Muscle of arm (tissue), 1 donor: ENCODE measurements at regions not wholly inside any gene's neighbourhood (a gene's known extent, or its start where the extent isn't known, plus 50 kb on each side); places are given as distances from the start of the nearest gene placed in this dataset.

Source experiments
- DNase-seq: peaks from one replicate; pipeline ENCODE4 v3.0.0-alpha.2; 2013

DNA sequence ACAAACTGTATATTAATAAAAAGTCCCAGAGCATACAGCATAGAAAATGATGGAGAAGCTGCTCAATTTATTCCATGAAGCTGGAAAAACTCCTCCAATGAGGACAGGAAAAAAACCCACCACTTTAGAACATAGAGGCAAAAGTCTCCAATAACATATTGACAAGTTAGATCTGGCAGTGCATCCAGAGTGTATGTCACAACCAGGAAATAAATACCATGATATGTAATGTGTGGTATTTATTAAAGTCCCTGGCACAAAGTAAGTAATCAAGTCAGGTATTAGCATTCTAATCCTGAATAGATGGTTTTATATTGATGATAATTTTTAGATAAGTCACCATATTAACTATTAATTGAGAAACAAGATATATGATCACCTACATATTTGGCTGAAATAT lies 427.3 kb upstream of the HS6ST1 start:
- no peak for DNase-seq

DNA sequence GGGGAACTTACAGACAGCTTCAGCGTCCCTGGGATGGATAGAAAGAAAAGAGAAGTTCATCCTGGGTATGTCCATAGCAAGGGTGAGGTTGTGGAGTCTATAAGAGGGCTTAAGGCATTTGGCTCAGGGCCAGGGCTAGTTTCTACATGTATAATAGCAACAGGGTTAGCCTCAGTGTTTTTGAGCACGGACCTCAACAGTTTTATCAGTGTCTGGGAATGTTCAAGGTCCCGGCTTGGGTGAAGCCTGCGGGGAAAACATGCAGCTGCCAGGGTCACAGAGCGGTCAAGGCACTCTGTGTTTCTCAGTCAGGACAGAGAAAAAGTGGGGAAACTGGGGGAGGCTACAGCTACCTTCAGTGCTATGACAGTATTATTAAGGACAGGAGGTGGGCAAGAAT lies 427.7 kb upstream of the HS6ST1 start:
- no peak for DNase-seq

DNA sequence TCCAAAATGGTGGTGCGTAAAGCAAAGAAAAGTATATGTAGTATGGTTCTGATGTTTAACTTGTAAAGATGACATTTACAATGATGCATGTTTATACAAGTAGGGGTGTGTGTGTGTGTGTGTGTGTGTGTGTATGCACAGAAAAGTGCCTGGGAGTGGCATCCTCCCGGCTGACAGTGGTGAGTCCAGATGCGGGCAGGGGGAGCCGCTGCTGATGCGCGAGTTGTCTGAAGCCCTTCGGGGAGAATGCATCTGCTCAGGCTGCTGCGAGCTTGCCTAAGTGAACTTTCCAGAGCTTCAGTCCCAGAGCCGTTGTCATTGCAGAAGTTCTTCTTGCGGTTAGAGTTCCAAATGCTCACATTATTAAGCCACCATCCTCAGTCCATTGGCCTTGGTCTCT lies 429.7 kb upstream of the HS6ST1 start:
- DNase-seq = no peak

DNA sequence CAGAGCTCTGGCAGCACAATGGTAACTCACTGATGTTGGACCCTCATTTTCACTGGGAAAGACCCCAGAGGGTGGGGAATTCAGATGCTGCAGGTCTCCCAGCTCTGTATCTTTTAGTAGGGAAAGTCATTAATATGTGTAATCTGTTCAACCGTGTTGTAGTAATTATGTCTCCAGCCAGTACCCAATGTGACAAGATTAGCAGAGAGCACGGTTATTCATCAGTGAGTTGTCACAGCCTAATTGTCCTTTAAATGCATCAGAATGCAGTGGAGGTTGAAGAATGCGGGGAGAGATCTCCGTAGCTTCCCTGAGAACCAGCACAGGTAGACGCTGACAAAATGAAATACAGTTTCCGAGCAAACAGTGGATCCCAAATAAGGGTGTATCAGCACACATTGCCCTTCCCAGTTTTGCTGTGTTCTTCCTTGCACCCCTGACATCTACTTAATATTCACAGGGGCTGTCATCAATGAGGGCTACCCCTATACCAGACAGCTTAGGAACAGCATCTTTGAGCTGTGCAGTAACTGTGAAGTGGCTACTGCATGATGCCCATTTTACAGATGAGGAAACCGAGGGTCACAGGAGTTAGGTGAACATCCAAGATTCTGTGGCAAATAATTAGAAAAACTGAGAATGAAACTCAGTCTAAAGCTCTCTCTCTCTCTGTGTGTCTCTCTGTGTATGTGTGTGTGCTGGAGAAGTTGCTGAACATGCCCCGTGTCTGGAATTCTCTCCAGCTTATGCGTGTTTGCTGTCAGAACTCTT lies 430.4 kb upstream of the HS6ST1 start:
- DNase-seq = no peak

DNA sequence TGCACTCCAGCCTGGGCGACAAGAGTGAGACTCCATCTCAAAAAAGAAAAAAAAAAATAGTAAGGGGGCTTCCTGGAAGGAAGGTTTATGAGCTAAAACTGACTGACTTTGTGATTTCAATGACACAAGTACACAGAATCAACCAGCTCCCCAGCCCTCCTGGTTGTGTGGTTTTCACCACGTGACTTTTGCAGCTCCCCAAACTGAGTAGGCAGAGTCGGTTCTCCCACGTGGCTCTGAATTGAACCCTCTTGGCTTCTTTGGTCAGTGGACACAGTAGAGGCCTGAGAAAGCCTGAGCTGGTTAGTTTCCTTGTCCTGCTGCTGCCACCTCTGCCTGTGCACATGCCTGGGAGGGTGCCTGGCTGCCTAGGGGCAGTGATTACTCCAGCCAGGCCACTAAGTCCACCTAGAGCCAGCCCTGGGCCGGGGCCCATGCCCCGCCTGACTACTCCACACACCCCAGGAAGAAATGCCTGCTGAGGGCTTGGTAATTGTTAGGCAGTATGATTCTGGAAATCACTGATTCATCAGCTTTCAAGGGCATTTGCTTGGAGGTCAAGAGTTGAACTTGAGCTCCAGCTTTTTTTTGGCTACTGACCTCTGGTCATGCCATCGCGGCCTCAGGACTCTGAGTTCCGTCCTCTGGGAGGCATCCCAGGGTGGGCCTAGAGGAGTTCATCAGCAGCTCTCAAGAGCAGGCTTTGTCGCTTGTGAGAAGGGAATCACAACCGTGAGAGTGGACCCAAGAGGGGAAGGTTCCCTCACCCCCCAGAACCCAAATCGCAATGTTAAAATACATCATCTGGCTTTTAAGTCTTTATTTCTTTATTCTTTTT lies 431.9 kb upstream of the HS6ST1 start:
- DNase-seq = no peak

DNA sequence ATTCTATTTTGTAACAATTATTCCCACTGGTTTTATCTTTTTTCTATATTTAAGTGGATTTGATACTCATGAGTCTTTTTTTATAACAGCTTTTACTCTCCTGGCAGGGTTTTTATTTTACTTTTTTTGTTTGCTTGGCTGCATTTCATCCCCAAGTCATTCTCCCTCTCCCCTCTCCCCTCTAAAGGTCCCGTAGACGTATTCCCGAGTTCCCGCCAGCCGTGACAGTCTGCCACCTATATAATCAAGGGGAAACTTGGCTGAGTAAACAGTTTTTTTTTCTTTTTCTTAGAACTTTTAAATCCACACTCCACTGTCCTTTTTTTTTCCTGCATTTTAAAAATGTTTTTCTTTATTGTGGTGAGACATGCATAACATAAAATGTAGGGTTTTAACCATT lies 433.1 kb upstream of the HS6ST1 start:
- DNase-seq = no peak

DNA sequence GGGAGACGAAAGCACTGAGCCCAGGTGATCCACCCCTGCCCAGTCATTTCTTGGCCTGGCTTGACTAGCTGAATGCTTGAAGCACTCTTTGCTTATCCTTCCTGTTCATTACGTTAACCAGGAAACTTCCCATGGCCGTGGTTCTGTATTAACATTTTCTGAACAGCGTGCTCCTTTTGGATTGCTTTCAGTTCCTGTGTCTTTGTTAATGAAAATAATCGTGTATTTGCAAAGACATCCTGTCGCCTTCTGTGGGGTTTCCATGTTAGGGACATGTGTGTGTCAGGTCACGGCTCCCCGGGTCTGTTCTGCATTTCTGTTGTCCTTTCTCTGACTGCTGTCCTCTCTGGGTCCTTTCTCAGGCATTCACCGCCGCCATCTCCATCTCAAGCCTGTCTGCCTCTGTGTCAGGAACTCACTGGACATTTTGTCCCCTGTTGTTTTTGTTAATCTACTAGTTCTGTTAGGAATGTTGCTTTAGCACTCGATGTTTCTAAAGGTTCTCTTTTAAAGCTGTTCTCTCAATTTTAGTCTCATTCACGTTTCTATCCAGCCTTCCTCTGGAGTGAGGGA lies 434.1 kb upstream of the HS6ST1 start:
- no peak for DNase-seq

DNA sequence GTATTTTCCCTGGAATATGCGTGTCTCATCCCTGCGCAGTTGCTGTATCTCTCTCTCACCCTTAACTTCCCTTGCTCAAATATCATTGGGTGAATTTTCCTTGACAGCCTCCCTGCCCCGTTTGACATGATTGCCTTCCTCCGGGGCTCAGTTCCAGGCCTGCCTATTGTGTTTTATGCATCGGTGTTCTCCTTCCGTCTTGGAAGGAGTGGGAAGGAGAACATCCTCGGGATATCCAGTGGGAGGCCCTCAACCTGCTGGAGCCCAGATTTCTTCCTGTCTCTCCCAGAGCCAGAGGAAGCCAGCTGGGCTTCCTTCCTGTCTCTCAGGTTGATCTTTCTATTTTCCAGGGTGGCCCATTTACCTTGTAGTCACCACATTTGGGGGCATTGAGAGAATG lies 434.7 kb upstream of the HS6ST1 start:
- DNase-seq = no peak

DNA sequence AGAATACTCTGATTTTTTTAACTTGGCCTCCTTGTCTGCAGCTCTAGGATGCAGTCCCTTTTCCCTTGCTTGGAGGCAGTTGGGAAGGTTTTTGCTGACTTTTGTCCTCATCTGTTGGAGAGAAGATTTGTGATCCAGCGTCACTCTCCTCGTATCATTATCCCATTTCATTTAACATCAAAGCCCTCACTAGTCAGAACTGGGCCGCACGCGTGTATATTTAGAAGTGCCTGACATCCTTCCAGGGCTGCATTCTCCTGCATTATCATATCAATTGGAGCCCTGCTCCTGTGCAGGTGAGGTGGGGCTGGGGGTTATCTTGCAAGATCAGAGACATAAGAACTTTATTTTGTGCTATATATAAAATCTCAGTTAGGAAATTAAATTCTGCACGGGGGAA lies 435.1 kb upstream of the HS6ST1 start:
- DNase-seq = no peak

DNA sequence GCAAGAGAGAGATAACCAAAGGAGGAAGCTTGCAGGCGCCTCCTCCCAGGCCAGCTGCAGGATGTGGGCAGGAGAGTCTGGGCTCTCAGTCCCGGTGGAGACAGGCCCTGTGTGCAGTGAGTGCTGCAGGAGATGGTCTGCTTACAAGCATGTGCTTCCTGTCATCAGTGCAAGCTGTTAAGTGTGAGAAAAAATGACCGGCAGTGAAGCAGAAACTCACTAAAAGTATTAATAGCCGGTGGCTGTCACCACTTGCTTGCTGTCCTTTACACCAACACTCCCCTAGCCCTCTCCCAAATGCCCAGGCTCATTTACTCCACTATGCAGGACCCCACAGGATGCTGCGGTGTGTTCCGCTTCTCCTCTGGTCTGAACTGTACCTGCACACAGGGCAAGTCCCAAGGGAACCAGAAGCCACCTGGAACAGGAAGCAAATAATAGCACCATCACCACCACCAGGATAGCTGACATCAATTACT lies 435.6 kb upstream of the HS6ST1 start:
- no peak for DNase-seq

DNA sequence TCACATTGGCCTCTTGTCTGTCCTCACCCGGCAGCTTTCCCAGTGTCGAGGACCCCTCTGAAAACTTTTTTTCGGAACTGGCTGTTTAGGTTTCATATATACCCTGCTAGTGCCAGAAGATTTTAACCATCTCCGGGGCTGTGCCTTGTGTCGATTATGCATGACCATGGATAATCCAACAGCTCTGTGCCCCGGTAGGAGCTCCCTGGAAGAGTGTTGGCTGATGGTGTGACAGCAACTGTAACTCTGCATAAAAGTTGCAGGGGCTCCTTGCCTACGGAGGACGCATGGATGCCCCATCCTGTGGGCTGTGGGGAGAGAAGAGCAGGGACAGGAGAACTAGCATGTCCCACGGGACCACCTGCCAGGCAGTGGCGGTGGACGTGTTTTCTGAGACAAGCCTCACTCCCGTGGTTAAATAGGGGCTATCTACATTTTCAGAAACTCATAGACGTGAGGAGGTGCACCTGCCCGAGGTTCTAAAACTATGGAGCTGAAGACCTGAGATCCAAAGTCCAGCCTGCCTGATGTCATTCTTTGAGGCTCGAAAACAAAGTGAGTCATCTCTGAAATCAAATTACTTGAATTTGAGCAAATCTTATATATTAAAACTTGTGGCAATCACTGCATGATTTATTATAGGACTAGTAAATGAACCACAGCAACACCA lies 437.2 kb upstream of the HS6ST1 start:
- DNase-seq = no peak

DNA sequence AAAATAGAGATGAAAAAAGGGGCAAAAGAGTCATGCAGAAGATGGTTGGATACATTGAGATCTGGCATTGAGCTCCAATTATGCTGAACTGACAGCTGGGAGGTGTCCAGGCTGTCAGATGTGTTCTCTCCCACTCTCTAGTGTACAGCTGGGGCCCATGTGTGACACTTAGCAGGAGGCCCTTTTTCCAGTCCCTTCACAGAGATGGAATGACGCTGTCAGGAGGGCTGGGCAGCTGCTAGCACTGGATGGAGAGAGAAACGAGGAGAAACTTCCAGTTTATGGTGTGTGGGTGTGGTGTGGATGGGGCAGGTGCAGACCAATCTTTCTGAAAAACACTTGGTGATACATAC lies 437.7 kb upstream of the HS6ST1 start:
- no peak for DNase-seq

DNA sequence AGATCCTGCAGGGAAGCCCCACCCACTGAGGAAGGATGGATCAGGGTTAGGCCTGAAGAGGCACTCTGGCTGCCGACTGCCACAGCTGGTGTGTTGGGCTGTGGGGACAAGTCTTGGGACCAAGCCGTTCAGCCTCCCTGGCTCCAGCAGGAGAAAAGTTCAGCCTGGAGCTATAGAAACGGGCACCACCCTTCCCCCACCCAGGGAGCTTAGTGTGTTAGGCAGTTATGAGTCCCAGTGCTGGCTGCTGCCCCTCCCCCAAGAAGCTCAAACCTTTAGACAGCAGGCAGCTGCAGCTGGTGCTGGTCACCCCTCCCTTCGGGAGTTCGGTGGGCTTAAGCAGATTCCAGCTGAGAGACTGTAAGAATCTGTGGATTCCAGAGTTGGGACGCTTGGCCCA lies 447.1 kb upstream of the HS6ST1 start:
- no peak for DNase-seq

DNA sequence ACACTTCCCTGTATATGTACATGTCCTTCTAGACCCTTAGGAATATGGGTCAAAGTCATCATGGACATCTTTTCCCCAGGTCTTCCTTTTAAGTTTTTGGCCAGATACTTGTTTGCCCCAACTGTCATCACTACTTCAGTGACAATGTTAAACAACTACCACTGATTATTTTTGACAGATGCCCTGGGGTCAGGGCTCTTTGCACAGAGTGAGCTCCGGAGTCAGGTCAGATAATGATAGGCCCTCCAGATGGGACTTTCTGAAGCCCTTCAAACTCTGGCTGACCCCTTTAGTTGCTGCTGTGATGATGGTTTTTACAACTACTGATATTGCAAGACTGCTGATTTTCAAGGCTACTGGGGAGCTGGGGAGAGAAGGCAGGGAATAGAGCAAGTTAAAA lies 449.4 kb upstream of the HS6ST1 start:
- DNase-seq = no peak

DNA sequence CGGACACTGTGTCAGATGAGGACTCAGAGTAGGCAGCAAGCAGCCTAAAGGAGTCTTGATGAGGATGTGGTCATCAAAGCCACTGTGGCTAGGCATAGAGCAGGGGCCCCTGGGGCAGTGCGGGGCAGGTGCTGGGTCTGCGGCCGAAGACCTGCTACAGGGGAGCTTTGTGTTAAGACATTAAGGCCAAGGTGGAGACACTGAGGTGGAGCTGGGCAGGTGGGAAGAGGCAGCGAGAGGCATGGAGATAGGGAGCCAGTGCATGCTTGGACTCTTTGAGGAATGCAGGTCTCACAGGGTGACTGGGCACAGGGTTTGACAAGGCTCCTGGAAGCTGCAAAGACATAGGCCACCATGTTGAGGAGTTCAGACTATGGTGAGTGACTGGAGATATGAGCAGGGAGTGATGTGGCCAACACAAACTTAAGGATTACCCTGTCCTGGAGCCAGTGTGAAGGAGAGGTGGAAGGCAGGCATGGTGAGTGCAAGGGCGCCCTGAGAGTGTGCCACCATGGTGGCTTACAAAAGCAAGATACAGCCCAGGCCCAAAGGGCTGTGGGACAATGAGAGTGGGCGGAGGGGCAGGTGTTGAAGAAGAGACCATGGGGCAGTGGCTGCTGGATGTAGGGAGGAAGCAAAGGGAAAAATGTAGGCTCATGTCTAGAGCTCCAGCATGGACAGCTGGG lies 450.9 kb upstream of the HS6ST1 start:
- no peak for DNase-seq

DNA sequence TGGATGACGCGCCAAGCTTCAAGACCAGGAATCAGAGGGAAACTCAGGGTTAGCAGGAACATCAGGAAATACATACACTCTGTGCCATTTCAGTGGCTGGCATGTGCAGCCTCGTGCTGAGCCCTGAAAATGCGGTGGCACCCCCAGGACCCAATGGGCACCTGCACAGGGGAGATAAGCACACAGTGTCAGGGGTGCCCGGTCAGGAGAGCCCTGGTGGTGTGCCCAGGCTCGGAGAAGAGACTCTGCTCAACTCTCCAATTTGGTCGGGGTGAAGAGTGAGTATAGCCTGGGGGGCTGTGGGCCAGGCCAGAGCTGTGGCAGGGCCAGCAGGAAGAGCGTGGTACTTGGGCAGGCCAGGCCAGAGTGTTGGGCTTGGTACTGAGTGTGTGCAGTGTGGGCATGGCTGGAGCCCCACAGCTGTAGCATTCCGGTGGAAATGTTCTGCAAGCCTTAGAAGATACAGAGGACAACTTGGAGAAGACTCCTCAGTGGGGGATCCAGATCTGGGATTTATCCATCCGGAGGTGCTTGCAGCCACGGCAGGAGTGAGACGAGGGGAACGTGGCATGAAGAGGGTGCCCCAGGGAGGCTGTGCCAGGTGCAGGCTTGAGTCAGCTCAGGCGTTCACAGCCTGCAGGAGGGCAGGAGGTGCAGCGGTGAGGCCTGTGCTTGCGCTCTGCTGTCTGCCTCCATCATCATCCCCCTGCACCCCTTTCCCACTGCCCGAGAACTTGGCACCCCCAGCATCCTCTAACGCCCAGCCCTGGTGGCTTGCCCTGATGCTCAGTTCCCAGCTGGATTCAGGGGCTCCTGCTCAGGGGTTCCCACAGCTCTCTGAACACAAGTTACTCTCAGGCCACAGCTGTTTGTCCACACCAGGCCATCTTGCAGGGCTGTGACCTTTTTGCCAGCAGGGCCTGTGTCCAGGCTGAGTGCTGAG lies 451.7 kb upstream of the HS6ST1 start:
- no peak for DNase-seq

DNA sequence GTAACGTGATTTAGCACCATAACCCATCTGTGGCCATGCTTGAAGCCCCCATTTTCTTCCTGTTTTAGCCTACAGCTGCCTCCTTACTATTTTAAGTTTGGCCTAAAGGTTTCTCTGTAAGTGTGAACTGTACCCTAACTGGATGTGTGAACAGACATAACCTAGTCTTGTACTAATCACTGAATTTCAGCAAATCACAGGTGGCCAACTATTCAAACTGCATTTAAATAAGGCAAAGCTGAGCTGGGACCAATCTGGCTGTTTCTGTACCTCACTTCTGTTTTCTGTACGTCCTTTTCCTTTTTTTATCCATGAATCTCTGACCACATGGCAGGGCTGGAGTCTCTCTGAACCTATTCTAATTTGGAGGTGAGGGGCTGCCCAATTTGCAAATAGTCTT lies 452.7 kb upstream of the HS6ST1 start:
- no peak for DNase-seq

DNA sequence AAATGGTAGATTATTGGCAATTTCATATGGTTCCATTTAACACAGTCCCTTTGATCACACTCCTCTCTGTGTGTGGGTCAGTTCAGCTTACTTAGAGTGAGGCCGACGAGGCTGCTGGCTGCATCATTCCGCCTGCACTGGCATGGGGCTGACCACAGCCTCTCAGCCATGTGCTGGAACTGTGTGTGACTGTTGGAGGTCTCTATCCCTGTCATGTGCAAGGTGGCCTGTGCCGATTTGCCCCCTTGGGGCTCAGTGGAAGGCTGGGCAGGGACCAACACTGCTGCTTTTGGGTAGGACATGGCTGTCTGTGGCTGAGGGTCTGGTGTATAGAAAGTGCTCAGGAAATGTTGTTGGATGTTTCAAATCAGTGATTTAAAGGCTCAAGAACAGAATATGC lies 454.0 kb upstream of the HS6ST1 start:
- no peak for DNase-seq

DNA sequence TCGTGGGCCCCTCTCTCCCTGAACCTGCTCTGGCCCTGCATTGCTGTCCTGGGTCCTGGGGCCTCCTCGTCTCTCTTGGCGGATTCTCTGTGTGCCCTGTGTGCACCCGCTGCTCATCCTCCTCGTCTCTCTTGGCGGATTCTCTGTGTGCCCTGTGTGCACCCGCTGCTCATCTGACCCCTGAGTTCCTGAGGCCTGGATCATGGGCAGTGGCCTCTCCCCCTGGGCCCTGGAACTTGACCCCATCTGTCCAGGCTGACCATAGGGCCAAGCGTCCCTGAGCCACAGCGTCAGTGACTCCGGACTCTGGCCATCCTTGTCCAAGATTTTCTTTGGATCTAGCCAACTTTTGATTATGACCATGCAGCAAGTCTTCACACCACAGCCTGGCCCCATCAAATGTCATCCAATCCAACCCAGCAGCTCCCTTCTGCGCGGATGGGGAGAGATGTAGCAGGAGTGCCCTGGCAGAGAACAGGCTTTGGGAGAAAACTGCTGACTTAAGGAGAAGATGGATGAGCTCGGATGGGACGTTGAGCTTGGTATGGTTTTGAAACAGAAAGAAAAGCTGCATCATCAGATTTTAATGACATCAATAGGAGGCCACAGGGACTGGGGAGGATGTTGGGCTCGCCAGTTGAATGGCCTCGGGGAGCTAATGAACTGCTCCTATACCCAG lies 455.1 kb upstream of the HS6ST1 start:
- no peak for DNase-seq
